ENCODE measurements at regions not wholly inside any gene's neighbourhood (a gene's known extent, or its start where the extent isn't known, plus 50 kb on each side); places are given as distances from the start of the nearest gene placed in this dataset.

- TF ChIP-seq CTCF (IDR thresholded peaks at IDR 0.05; ENCODE audit: low read depth, low read length, poor library complexity, severe bottlenecking) (no peak), EZH2phosphoT487 (IDR thresholded peaks at IDR 0.05; ENCODE audit: borderline replicate concordance, low read length) (no peak)
Observed at GRCh38 chr12:90342081-90342480, 612.9 kb downstream of the CCER1 start.
